ENCODE measurements at regions not wholly inside any gene's neighbourhood (a gene's known extent, or its start where the extent isn't known, plus 50 kb on each side); places are given as distances from the start of the nearest gene placed in this dataset.

DNA sequence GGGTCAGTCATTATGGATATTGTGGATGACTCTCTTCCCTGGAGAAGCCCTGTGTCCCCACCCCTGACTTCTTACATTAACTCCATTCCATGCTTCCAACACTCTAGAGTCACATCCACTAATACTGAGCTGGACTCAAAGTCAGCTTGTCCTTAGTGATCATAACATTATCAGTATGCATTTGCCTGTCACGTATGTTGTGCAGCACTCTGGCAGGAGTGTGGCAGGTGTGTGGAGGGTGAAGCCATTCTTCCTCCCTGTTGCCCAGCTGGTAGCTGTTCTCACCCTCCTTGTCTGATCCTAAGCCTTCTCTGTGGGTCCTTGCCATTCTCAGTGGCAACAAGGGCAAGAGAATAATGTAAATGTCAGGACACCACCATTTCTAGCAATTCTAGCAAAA lies 334.1 kb upstream of the RAB6C start:
- Mint-ChIP-seq H3K27ac (ENCODE audit: unreplicated experiment) (no peak overlapping the region), H3K4me1 (ENCODE audit: low read depth, unreplicated experiment) (peaks cover 7% of the 10 kb centered on the region), H3K36me3 (ENCODE audit: unreplicated experiment) (no peaks in the 10 kb centered on the region), H3K27me3 (ENCODE audit: unreplicated experiment) (no peaks in the 10 kb centered on the region), H3K4me3 (ENCODE audit: unreplicated experiment) (no peak overlapping the region), H3K9me3 (ENCODE audit: unreplicated experiment) (no peaks in the 10 kb centered on the region)
- no peak for DNase-seq
- no peak for TF ChIP-seq CTCF (IDR thresholded peaks at IDR 0.05; ENCODE audit: partially characterized antibody, unreplicated experiment)

- no peaks in the 10 kb centered on the region for H3K36me3 Mint-ChIP-seq (ENCODE audit: unreplicated experiment)
- no peak for TF ChIP-seq CTCF (IDR thresholded peaks at IDR 0.05; ENCODE audit: partially characterized antibody, unreplicated experiment)
- no peak for DNase-seq
These were observed 333.4 kb upstream of the RAB6C start for GRCh38 chr2:129646107-129646506.

GRCh38 chr2:129653246-129653645 lies 326.2 kb upstream of the RAB6C start:
- no peak for DNase-seq
- Mint-ChIP-seq H3K27ac (ENCODE audit: unreplicated experiment) (no peak overlapping the region), H3K4me3 (ENCODE audit: unreplicated experiment) (no peak overlapping the region)

More at GRCh38 chr2:129646107-129646506, 333.4 kb upstream of the RAB6C start:
- Mint-ChIP-seq H3K9me3 (ENCODE audit: unreplicated experiment) (no peaks in the 10 kb centered on the region), H3K4me1 (ENCODE audit: low read depth, unreplicated experiment) (peaks cover 7% of the 10 kb centered on the region), H3K27ac (ENCODE audit: unreplicated experiment) (no peak overlapping the region), H3K27me3 (ENCODE audit: unreplicated experiment) (no peaks in the 10 kb centered on the region), H3K4me3 (ENCODE audit: unreplicated experiment) (no peak overlapping the region)

GRCh38 chr2:129654331-129654730 lies 325.1 kb upstream of the RAB6C start:
- Mint-ChIP-seq H3K36me3 (ENCODE audit: unreplicated experiment) (no peaks in the 10 kb centered on the region), H3K27ac (ENCODE audit: unreplicated experiment) (no peak overlapping the region), H3K27me3 (ENCODE audit: unreplicated experiment) (no peaks in the 10 kb centered on the region), H3K4me3 (ENCODE audit: unreplicated experiment) (no peak overlapping the region), H3K9me3 (ENCODE audit: unreplicated experiment) (peaks cover 2% of the 10 kb centered on the region), H3K4me1 (ENCODE audit: low read depth, unreplicated experiment) (no peaks in the 10 kb centered on the region)
- no peak for TF ChIP-seq CTCF (IDR thresholded peaks at IDR 0.05; ENCODE audit: partially characterized antibody, unreplicated experiment)
- no peak for DNase-seq

More at GRCh38 chr2:129653246-129653645, 326.2 kb upstream of the RAB6C start:
- Mint-ChIP-seq H3K9me3 (ENCODE audit: unreplicated experiment) (no peaks in the 10 kb centered on the region), H3K36me3 (ENCODE audit: unreplicated experiment) (no peaks in the 10 kb centered on the region), H3K4me1 (ENCODE audit: low read depth, unreplicated experiment) (no peaks in the 10 kb centered on the region), H3K27me3 (ENCODE audit: unreplicated experiment) (no peaks in the 10 kb centered on the region)
- no peak for TF ChIP-seq CTCF (IDR thresholded peaks at IDR 0.05; ENCODE audit: partially characterized antibody, unreplicated experiment)

DNA sequence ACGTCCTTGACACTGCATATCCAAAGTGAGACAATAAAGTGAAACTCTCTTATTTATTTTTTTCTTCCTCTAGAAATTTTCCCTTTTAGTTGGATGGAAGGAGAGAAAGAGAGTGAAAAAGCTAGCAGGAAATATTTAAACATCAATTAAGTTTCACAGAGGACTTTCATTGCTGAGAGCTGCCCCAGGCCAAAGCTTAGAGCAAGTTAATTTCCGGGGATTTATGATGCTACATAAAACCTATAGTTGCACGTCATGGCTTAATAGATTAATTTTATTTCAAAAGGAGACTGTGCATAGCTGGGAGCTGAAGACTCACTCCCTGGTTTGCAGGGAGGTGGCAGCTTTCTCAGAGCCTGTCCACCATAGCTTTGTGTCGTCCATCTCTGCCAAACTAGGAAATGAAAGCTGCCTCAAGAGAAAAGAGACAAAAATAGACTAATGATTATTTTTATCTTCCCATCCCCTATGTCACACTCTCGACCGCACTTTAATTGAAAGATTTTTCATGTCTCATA lies 323.3 kb upstream of the RAB6C start:
- peaks cover 2% of the 10 kb centered on the region for H3K9me3 Mint-ChIP-seq (ENCODE audit: unreplicated experiment)
- DNase-seq: no peak
- H3K36me3 Mint-ChIP-seq (ENCODE audit: unreplicated experiment): no peaks in the 10 kb centered on the region
- H3K27me3 Mint-ChIP-seq (ENCODE audit: unreplicated experiment): no peaks in the 10 kb centered on the region
- no peaks in the 10 kb centered on the region for H3K4me1 Mint-ChIP-seq (ENCODE audit: low read depth, unreplicated experiment)
- no peak for TF ChIP-seq CTCF (IDR thresholded peaks at IDR 0.05; ENCODE audit: partially characterized antibody, unreplicated experiment)
- no peak overlapping the region for H3K4me3 Mint-ChIP-seq (ENCODE audit: unreplicated experiment)
- no peak overlapping the region for H3K27ac Mint-ChIP-seq (ENCODE audit: unreplicated experiment)

All from glutamatergic neuron (in vitro differentiated cells).